Astrocyte (in vitro differentiated cells and primary cell): ENCODE measurements at regions not wholly inside any gene's neighbourhood (a gene's known extent, or its start where the extent isn't known, plus 50 kb on each side); places are given as distances from the start of the nearest gene placed in this dataset.

ENCODE experiments used
- EZH2 ChIP-seq: IDR thresholded peaks from 2 replicates; pipeline ENCODE4 v1.6.1; 2012; ENCODE audit warnings: mild to moderate bottlenecking, low read length, inconsistent platforms; ENCODE audit not compliant: insufficient read depth
- TF ChIP-seq, protein P1 (sequence below): IDR thresholded peaks from 2 replicates; pipeline ENCODE4 v1.5.1; 2011; ENCODE audit warnings: low read depth, mild to moderate bottlenecking, inconsistent platforms, low read length, moderate library complexity; ENCODE audit not compliant: insufficient read depth

DNA sequence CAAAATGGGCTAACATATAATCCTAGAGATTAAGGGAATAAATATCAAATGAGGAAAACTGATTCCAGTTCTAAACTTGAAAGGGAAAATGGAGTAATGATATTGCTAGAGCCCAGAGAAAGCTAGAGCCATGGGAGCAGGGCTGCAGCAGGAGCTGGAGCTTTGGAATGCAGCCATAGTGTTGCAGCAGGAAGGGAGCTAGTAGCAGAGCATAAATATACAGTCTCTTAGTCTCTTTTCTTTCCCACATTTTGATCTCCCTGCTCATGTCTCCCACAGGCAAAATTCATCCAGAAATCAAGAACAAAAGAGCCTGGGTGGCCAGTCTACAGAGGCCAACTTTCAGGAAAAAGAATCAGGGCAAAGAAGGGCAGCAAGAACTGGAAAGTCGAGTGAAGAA, 253.7 kb downstream of the ATXN7L3B start:
- TF ChIP-seq, protein P1, sequence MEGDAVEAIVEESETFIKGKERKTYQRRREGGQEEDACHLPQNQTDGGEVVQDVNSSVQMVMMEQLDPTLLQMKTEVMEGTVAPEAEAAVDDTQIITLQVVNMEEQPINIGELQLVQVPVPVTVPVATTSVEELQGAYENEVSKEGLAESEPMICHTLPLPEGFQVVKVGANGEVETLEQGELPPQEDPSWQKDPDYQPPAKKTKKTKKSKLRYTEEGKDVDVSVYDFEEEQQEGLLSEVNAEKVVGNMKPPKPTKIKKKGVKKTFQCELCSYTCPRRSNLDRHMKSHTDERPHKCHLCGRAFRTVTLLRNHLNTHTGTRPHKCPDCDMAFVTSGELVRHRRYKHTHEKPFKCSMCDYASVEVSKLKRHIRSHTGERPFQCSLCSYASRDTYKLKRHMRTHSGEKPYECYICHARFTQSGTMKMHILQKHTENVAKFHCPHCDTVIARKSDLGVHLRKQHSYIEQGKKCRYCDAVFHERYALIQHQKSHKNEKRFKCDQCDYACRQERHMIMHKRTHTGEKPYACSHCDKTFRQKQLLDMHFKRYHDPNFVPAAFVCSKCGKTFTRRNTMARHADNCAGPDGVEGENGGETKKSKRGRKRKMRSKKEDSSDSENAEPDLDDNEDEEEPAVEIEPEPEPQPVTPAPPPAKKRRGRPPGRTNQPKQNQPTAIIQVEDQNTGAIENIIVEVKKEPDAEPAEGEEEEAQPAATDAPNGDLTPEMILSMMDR = no peak
- no peak for TF ChIP-seq EZH2
